ENCODE measurements at regions not wholly inside any gene's neighbourhood (a gene's known extent, or its start where the extent isn't known, plus 50 kb on each side); places are given as distances from the start of the nearest gene placed in this dataset.

DNA sequence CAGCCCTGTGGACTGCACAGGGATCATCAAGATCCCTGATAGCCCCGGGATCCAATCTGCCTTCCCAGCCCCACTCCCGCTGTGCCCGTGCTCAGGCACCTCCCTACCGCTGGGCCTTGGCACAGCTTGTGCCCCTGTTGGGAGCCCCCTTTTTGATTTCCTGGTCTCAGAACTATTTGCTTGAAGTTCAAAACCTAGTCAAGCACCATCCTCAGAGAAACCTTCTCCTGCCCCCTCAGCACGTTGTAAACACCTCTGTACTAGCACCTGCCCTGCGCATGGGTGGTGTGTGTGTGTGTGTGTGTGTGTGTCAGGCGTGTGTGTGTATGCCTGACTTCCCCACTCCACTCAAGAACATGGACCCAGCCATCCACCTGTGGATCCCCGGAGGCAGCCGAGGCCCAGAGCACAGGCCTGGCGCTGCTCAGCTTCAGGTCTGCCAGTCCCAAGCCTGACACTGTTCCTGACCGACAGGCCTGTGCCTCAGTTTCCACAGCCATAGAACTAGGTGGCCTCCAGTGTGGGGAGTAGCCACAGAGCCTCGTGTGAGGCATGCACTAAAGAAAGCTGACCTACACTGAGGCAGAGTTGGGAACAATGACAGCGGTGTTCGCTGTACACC lies 65.5 kb downstream of the ADRA2C start:
- DNase-seq (ENCODE audit: low read depth in 2 of 2): no peak

DNA sequence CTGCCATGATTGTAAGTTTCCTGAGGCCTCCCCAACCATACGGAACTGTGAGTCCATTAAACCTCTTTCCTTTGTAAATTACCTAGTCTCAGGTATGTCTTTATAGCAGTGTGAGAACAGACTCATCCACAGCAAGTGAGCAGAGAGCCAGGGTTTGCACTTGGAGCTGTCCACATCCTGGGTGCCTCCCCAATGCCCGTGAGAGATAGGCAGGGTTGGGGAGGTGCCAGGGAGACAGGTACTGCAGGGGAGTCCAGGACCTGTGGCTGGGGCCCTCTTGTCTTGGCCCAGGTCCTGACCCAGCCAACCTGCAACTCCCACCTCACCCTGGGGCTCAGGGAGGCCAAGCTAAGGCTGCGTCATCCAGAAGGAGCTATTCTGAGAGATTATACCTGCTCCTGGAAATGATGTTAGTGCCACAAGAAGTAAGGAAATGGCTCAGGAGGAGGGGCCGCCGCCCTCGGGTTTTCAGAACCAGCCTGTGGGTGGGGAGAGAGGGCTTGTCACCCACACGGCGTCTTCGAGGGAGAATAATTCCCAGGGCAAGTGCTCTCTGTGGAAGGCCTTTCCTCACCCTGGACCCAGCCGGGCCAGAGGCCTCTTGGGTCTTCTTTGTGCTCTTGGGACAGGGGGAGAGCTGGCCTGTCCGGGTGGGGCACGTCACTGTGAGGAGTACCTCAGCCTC lies 66.5 kb downstream of the ADRA2C start:
- no peak for DNase-seq (ENCODE audit: low read depth in 2 of 2)

DNA sequence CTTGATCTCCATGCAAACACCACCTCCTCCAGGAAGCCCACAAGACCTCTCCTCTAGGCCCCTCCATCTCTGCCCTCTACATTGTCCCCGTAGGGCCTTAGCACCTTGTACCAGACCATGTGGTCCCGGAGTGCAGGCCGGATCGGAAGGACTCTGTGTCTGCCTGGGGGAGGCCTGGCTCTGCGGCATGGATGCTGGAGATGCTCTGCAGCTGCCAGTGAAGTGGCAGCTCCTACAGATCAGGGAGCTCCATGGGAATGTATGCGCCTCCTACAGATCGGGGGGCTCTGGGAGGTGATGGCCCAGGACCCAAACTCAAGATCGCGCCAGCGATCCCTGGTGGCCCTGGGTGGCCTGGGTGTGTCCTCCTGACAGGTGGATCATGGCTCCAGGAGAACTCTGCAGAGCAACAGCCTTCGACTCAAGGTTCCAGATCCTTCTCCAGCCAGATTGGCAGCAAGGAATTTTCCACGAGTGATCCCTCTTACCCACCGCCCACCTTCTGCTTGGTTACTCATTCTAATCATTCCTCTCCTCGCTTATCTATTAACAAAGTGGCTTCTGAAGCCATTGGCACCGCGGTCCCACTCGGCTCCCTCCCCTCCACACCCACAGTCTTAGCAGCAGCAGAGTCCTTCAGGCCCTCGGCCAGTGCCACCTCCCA lies 67.3 kb downstream of the ADRA2C start:
- no peak for DNase-seq (ENCODE audit: low read depth in 2 of 2)

DNA sequence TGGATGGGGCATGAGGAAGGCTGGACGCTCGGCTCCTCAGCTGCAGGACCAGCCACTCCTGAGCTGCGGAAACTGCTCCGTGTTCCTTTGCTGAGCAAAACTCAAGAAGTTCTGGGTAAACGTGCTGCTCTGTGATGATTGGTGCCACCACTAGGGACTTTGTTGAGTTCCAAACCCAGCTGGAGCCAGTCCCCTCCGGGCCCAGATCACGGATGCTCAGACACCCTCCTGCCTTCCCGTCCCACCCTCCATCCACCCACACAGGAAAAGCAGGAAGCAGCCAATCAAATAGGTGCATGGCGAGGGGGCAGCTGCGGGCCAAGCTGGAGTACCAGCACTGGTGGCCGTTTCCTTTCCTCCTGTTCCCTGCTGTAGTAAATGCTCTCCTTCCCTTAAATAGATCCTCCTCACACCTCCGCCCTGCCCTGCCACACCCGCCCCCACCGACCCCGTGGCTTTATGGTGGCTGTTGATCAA lies 68.0 kb downstream of the ADRA2C start:
- no peak for DNase-seq (ENCODE audit: low read depth in 2 of 2)

DNA sequence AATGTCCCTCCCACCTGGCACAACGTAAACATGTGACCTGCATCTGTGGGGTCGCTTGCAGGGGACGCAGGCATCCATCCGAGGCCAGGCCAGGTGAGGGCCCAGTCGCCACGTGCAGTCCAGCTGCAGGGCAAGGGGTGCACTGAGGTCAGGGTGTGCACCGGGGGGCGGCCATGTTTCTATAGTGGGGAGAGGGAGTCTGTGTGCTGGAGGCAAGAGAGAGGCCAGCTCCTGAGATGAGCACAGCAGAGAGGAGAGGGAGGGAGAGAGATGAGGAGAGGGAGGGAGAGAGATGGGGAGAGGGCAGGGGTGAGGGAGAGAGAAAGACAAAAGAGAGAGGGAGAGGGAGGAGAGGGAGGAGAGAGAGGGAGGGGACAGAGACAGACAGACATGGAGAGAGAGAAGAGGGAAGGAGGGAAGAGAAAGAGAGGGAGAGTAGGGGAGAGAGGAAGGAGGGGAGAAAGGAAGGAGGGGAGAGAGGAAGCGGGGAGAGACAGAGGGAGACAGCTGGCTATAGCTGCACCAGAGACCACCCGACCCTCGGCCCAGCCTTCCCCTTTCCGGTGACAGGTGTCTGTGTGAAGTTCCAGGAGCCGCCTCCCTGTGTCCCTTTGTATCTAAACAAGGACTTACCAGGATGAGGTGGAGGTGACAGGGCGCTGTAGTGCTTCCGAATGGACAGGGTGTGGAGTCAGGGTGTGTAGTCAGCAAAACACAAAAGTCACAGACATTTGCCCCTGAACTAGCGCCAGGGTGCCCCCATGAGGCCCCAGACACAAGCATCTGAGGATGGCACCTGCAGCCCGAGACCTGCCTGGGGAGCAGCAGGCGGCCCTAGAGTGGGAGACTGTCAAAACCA lies 68.7 kb downstream of the ADRA2C start:
- no peak for DNase-seq (ENCODE audit: low read depth in 2 of 2)

DNA sequence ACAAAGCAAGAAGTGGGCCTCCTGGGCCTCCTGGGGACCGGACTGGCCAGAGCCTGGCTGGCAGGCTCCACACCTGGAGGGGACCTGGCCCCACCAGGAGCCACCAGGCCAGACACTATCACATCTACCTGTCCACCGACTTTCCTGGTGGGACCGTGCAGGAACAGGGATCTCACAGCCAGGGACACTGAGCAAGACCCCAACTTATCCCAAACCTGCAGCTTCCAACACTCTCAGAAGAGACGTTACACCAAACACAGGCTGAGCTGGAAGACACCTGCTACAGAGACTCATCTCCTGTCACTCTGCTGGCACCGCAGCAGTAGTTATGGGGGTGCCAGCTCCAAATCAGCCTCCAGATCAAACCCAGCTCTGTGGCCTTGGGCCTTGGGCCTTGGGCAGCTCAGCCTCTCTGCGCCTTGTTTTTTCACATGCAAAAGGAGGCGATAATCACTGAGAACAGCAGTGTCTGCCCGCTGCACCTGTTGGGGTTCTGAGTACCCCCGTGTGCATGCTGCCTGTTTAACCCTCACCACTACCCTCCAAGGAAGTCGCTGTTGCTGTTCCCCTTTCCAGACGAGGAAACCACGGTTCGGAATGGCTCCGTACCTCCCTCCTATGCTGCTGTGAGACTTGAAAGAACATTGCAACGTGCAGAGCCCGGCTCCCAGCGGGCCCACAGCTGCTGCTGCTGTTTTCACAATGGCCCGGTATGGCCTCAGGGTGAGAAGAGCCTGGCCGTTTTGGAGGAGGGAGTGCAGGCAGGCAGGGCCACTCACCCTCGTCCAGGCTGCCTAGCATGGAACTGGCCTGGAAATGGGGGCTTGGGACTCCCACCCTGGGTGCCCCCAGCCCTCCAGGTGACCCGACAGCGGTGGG lies 69.6 kb downstream of the ADRA2C start:
- DNase-seq (ENCODE audit: low read depth in 2 of 2): no peak

DNA sequence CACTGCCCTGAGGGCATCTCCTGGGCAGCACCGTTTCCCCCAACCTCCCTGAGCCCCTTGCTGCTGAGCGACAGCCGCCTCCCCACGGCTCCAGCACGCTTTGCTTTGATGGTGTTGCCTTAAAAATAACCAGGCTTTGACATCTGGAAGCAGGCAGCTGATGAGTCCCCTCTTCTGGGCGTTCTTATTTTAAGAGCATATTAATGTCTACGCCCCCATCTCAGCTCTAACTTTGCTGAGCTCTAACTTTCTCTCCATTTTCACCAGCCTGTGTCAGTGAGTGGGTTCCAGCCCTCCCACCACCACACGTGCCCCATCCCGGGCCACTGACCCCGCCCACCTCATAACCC lies 70.2 kb downstream of the ADRA2C start:
- no peak for DNase-seq (ENCODE audit: low read depth in 2 of 2)

DNA sequence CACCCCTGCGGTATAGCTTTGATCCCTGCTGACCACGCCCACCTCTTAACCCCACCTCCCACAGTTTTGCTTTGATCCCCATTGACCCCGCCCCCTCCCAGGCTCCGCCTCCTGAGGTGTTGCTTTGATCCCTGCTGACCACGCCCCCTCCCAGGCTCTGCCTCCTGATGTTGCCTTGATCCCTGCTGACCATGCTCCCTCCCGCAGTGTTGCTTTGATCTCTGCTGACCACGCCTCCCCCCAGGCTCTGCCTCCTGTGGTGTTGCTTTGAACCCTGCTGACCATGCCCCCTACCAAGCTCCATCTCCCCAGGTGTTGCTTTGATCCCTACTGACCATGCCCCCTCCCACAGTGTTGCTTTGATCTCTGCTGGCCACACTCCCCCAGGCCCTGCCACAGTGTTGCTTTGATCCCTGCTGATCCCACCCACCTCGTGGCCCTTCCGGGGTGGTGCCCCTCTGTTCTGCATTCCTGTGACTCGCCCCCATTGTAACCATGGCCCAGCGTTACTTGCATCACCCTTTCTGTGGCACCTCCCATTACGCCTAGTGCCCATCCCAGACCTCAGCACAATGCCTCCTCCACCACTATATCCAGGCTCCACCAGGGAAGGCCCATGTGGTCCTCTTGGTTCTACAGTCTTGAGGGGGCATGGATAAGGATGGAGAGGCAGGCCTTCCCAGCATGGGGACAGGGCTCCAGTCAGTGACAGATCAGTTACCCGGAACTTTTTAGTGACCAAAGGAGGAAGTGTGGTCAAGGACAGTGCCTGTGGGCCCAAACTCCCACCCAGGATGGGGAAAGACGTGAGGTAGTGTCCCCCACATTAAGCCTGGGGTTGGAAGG lies 70.8 kb downstream of the ADRA2C start:
- peak in 1 of 2 donors; percentile 12 for DNase-seq (ENCODE audit: low read depth in 2 of 2)

DNA sequence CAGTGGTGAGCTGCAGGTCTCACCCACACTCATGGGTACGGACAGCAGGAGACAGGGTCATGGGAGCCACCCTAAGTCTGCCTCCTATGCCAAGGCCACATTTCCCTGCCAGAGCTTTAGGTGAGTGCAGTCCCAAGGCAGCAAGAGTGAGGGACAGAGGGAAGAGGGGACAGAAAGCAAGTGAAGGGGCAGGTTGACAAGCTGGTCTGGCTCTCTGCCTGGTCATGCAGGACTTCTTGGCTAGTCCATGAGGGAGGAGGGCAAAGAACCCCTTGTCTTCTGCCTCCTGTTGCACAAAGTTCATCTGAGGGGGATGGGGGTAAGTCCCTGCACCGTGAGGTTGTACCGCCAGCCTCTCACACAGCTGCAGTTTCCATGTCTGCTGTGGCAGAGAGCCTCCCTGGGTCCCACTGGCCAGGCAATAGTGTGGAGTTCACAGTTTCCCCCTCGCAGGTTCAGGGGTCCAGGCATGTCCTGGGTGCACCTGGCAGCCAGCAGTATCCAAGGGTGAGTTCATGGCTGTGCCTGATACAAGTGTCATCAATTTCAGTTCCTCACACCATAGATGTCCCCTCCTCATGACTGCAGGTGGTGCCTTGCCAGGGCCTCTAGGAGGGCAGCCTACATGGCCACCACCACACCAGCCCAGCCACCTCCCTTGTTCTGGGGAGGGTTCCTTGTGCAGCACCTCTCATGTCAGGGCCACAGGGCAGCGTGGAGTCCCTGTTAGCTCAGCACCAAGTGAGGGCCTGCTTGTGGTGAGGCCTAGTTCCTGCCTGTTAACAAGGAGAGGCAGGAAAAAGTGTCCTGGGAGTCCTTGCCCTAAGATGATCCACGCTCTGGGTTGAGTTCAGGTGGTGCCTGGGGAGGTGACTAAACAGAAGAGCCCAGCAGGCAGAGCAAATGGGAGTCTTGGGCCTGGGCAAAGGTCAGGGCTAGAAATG lies 72.5 kb downstream of the ADRA2C start:
- no peak for DNase-seq (ENCODE audit: low read depth in 2 of 2)

DNA sequence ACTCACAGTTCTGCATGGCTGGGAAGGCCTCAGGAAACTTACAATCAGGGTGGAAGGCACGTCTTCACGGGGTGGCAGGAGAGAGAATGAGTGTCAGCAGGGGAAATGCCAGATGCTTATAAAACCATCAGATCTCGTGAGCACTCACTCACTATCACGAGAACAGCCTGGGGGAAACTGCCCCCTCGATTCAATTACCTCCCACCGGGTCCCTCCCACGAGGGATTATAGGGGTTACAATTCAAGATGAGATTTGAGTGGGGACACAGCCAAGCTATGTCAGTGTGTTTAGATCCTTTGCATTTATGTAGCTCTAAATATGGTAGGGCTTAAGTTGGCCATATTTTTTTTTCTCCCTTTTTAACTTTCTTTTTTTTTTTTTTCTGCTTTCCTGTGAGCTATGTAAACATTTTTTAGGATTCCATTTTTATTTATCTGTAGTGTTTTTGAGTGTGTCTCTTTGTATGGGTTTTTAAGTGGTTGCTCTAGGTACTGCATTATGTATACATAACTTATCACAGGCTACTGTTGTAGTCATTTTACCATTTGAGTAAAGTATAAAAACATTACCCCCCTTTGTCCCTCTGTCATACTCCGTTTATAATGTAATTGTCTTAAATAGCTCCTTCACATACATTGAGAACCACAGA lies 79.0 kb downstream of the ADRA2C start:
- no peak for DNase-seq (ENCODE audit: low read depth in 2 of 2)

DNA sequence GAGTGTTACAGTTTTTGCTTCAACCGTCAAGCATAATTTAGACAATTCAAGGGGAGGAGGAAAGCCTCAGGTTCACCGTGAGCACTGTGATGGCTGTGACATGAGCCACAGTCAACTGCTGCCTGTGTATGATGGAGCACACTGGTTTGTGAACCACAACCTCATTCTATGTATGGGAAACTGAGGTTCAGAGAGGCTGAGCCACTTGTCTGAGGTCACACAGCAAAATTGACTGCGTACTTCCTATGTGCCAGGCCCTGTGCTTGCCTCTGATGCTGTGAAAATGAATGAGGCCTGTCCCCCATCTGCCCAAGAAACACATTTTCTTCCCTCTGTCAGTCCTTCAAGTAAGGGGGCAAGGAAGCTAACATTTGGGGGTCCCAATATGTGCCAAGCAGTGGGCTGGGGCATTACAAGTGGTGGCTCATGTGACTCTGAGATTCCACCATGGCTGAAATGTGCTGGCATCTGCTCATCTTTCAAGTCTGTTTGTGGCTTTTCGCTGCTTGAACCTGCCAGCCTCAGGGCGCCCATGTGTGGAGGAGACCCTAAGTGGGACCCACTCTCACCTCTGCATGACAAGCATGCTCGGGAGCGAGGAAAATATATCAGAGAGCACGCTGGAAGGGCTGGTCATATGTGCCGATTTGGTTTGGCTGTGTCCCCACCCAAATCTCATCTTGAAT lies 79.7 kb downstream of the ADRA2C start:
- no peak for DNase-seq (ENCODE audit: low read depth in 2 of 2)

DNA sequence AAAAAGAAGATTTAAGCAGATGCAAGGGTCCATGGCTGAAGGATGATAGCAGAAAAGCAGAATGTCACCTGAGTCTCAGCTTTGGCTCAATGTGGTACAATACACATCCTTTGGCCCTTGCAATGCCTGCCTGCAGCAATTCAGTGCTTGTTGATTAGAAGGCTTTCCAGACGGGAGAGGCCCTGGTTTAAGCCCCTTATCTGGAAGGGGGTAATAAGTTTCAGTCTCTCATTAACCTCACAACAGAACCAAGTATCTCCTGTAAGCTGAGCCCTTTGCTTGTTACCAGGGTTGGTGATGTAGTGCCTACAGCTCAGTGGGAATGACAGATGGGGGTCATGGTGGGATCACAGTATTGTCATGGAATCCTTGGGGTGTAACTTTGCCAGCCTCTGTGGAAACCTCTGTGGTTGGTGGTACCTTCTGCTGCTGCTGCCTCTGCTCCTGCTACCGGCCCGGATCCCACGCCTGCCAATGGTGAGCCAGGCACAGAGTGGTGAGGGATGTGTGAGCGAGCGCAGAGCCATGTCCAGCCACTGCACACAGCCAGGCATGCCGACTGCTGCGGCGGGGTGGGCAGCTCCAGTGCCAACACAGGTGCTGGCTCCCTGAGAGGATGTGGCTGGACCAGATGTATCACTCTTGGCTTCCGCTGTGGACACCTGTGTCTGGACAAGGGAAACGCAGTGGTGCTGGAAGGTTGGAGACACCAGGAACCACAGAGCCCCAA lies 81.2 kb downstream of the ADRA2C start:
- no peak for DNase-seq (ENCODE audit: low read depth in 2 of 2)

DNA sequence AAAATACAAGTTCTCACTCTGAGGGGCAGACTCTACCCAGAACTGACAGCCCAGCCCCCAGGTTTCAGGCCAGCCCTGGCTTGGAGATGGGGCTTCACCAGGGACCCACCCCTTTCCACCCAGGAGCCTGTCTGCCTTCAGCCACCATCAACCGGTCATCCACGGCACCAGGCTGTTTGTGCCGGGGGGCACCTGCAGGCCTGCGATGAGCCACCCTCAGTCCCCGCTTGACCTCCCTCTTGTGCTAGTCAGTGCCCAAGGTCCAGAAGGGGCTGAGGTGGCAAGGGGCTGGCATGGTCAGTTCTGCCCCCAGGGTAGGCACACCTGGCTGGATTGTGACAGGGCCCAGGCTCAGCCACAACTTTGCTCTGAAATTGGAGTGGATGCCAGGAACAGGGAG lies 82.1 kb downstream of the ADRA2C start:
- DNase-seq (ENCODE audit: low read depth in 2 of 2): no peak

DNA sequence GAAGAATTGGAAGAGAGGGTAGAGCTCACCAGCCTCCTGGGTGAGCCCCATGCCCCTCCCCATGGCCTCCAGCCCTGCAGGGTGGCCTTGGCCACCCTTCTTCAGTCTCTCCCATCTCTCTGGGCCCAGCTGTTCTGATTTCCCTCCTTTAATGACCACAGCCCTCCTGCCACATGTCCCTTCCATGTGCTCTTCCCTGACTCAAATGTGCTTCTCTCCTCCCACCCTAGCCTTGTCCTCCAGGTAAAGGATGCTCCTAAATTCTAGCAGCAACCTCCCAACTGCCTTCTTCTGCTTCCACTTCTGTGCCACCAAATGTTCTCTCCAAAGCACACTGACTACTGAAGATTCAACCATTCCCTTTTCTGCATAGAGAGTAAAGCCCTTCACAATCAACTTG lies 83.0 kb downstream of the ADRA2C start:
- DNase-seq (ENCODE audit: low read depth in 2 of 2): no peak

DNA sequence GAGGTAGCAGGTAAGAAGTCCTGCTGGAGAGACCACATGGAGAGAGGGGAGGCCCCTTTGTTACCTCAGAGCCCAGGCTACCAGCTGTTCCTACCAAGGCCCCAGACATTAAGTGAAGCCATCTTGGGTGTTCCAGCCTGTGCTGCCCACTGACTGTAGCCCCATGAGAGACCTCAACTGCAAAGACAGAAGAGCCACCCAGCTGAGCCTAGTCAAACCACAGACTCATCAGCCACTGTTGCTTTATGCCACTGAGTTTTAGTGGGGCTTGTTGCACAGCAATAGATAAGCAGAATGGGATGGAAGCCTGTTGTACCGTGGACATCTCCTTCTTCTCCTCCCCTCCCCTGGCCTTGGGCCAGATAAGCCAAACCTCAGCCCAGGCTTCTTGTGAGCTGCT lies 83.9 kb downstream of the ADRA2C start:
- DNase-seq (ENCODE audit: low read depth in 2 of 2): no peak

DNA sequence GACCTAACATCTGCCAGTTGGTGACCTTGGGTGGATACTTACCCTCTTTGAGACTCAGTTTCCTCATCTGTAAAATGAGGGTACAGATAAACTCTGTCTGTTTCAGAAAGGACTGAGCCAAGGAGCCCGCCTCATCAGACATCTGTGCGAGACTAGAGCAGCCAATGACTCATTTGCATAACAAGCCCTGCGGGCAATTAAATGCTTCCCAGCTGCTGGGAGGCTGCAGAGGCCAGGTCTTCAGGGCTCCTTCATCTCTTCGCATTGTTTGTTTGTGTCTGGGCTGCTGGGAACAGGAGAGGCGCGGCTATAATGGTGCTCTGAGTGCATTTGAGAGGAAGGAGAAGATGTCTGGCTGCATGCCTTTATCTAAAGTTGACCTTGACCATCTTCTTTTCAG lies 85.0 kb downstream of the ADRA2C start:
- DNase-seq (ENCODE audit: low read depth in 2 of 2): no peak

DNA sequence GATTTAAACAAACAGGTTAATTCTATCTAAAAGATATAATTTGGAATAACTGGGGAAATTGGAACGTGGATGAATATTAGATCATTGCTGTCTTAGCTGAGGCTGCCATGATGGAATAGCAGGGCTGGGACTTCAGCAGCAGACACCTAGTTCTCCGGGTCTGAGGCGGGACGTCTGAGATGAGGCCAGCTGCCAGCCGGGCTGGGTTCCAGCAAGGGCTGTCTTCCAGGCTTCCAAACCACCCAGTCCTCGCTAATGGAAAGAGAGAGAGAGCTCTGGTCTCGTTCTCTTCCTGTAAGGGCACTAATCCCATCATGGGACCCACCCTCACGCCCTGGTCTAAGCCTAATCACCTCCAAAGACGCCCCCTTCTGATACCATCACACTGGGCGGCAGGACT lies 85.7 kb downstream of the ADRA2C start:
- no peak for DNase-seq (ENCODE audit: low read depth in 2 of 2)
